H9 (cell line): ENCODE measurements at regions not wholly inside any gene's neighbourhood (a gene's known extent, or its start where the extent isn't known, plus 50 kb on each side); places are given as distances from the start of the nearest gene placed in this dataset.

ENCODE experiments used
- DNase-seq: peaks from one replicate; pipeline ENCODE4 v3.0.0-alpha.2; 2017
- H2AFZ ChIP-seq: one replicate; pipeline ENCODE4 v1.6.1; 2013; ENCODE audit warnings: mild to moderate bottlenecking, low read length, control low read depth, moderate library complexity
- H2AK5ac ChIP-seq: 2 replicates; pipeline ENCODE4 v1.6.1; 2013; ENCODE audit warnings: low read length, control low read depth, mixed read lengths; ENCODE audit not compliant: insufficient read length
- H2BK120ac ChIP-seq: one replicate; pipeline ENCODE4 v1.6.1; 2013; ENCODE audit warnings: low read depth, mild to moderate bottlenecking, low read length, control low read depth, inconsistent platforms; ENCODE audit not compliant: poor library complexity, severe bottlenecking
- H2BK12ac ChIP-seq: 2 replicates; pipeline ENCODE4 v1.6.1; 2013; ENCODE audit warnings: low read length, control low read depth, mixed read lengths, low read depth; ENCODE audit not compliant: insufficient read length
- H2BK15ac ChIP-seq: 2 replicates; pipeline ENCODE4 v1.6.1; 2013; ENCODE audit warnings: low read depth, low read length, control low read depth
- H2BK20ac ChIP-seq: one replicate; pipeline ENCODE4 v1.6.1; 2013; ENCODE audit warnings: low read depth, mild to moderate bottlenecking, low read length, control low read depth, inconsistent platforms; ENCODE audit not compliant: poor library complexity, severe bottlenecking
- H2BK5ac ChIP-seq: 2 replicates; pipeline ENCODE4 v1.6.1; 2013; ENCODE audit warnings: low read length, control low read depth, mixed read lengths; ENCODE audit not compliant: insufficient read length
- H3K14ac ChIP-seq: 2 replicates; pipeline ENCODE4 v1.6.1; 2013; ENCODE audit warnings: low read length, control low read depth; ENCODE audit not compliant: insufficient read depth
- H3K18ac ChIP-seq: 2 replicates; pipeline ENCODE4 v1.6.1; 2013; ENCODE audit warnings: low read depth, mild to moderate bottlenecking, mixed read lengths, low read length, control low read depth; ENCODE audit not compliant: insufficient read length
- H3K23ac ChIP-seq: 2 replicates; pipeline ENCODE4 v1.6.1; 2013; ENCODE audit warnings: low read length, control low read depth, mixed read lengths, low read depth; ENCODE audit not compliant: insufficient read length
- H3K23me2 ChIP-seq: 2 replicates; pipeline ENCODE4 v1.6.1; 2013; ENCODE audit warnings: low read depth, mild to moderate bottlenecking, mixed read lengths, low read length, control low read depth; ENCODE audit not compliant: insufficient read length, poor library complexity, severe bottlenecking
- H3K27ac ChIP-seq: 2 replicates; pipeline ENCODE4 v1.5.1; 2013; ENCODE audit warnings: low read length, control low read depth, mixed read lengths, low read depth; ENCODE audit not compliant: insufficient read length
- H3K27me3 ChIP-seq: 2 replicates; pipeline ENCODE4 v1.6.1; 2013; ENCODE audit warnings: low read length, control low read depth, inconsistent platforms; ENCODE audit not compliant: insufficient read depth
- H3K4ac ChIP-seq: 2 replicates; pipeline ENCODE4 v1.6.1; 2013; ENCODE audit warnings: low read depth, mild to moderate bottlenecking, control low read depth, inconsistent platforms, low read length, moderate library complexity
- H3K4me1 ChIP-seq: 2 replicates; pipeline ENCODE4 v1.6.1; 2013; ENCODE audit warnings: low read length, control low read depth, inconsistent platforms; ENCODE audit not compliant: insufficient read depth
- H3K4me2 ChIP-seq: 2 replicates; pipeline ENCODE4 v1.6.1; 2013; ENCODE audit warnings: low read length, control low read depth, mixed read lengths; ENCODE audit not compliant: insufficient read length, insufficient read depth
- H3K56ac ChIP-seq: 2 replicates; pipeline ENCODE4 v1.6.1; 2013; ENCODE audit warnings: low read depth, mild to moderate bottlenecking, mixed read lengths, low read length, control low read depth; ENCODE audit not compliant: insufficient read length
- H3K79me1 ChIP-seq: 2 replicates; pipeline ENCODE4 v1.6.1; 2013; ENCODE audit warnings: low read depth, mild to moderate bottlenecking, moderate library complexity, low read length, control low read depth, inconsistent platforms; ENCODE audit not compliant: insufficient read depth, poor library complexity, severe bottlenecking
- H3K79me2 ChIP-seq: 2 replicates; pipeline ENCODE4 v1.6.1; 2013; ENCODE audit warnings: low read length, control low read depth, inconsistent platforms; ENCODE audit not compliant: insufficient read depth
- H3K9ac ChIP-seq: 2 replicates; pipeline ENCODE4 v1.6.1; 2013; ENCODE audit warnings: low read length, control low read depth, mixed read lengths; ENCODE audit not compliant: insufficient read length; ENCODE audit errors: extremely low read depth
- H3K9me3 ChIP-seq: one replicate; pipeline ENCODE4 v1.6.1; 2013; ENCODE audit warnings: low read depth, low read length, inconsistent platforms; ENCODE audit not compliant: control insufficient read depth
- H3T11ph ChIP-seq: one replicate; pipeline ENCODE4 v1.6.1; 2013; ENCODE audit warnings: mild to moderate bottlenecking, low read length, control low read depth, inconsistent platforms
- H4K20me1 ChIP-seq: one replicate; pipeline ENCODE4 v1.6.1; 2013; ENCODE audit not compliant: control insufficient read depth, insufficient read length, insufficient read depth
- H4K5ac ChIP-seq: 2 replicates; pipeline ENCODE4 v1.6.1; 2013; ENCODE audit warnings: low read depth, mild to moderate bottlenecking, mixed read lengths, low read length, control low read depth; ENCODE audit not compliant: insufficient read length
- H4K8ac ChIP-seq: replicated peaks from 2 replicates; pipeline ENCODE4 v1.6.1; 2013; ENCODE audit warnings: low read length, control low read depth, mixed read lengths, low read depth; ENCODE audit not compliant: insufficient read length
- H4K91ac ChIP-seq: 2 replicates; pipeline ENCODE4 v1.6.1; 2013; ENCODE audit warnings: low read depth, mild to moderate bottlenecking, moderate library complexity, mixed read lengths, low read length, control low read depth; ENCODE audit not compliant: insufficient read length
- H3K27ac Mint-ChIP-seq, 3 experiments: 2 replicates in 2 of 3; 3 replicates in 1 of 3; pipeline ENCODE4 v1.8.0; 2020 to 2021; ENCODE audit warnings: mixed read lengths in 3 of 3, mild to moderate bottlenecking in 1 of 3, moderate library complexity in 1 of 3
- H3K27me3 Mint-ChIP-seq: 2 replicates; pipeline ENCODE4 v1.8.0; 2021; ENCODE audit warnings: low read depth, mild to moderate bottlenecking, moderate library complexity, mixed read lengths
- H3K36me3 Mint-ChIP-seq, 3 experiments: 2 replicates in 2 of 3; 3 replicates in 1 of 3; pipeline ENCODE4 v1.8.0; 2020 to 2021; ENCODE audit warnings: low read depth in 3 of 3, mixed read lengths in 3 of 3; ENCODE audit not compliant: insufficient read depth in 1 of 3
- H3K4me1 Mint-ChIP-seq, 2 experiments: 2 replicates each; pipeline ENCODE4 v1.8.0; 2020; ENCODE audit warnings: mixed read lengths in 2 of 2
- H3K4me3 Mint-ChIP-seq, 2 experiments: 2 replicates in 1 of 2; 3 replicates in 1 of 2; pipeline ENCODE4 v1.8.0; 2020 to 2021; ENCODE audit warnings: mild to moderate bottlenecking in 2 of 2, mixed read lengths in 2 of 2, moderate library complexity in 1 of 2
- H3K9me3 Mint-ChIP-seq, 2 experiments: 2 replicates in 1 of 2; 3 replicates in 1 of 2; pipeline ENCODE4 v1.8.0; 2020; ENCODE audit warnings: mild to moderate bottlenecking in 2 of 2, mixed read lengths in 2 of 2, moderate library complexity in 1 of 2
- CTCF ChIP-seq: fragments of 200-600 bp; sonication (generic); conservative IDR thresholded peaks from 3 replicates; pipeline ENCODE4 v1.8.0; 2021; ENCODE audit warnings: antibody characterized with exemption, mild to moderate bottlenecking
- WGBS: extraction: QIAGEN DNeasy Blood & Tissue Kit; methylation state at CpG from one replicate; pipeline ENCODE4 v1.1.7; 2013; ENCODE audit warnings: missing lambda C conversion rate, low lambda C conversion rate, mixed read lengths; ENCODE audit not compliant: insufficient read length; ENCODE audit errors: extremely low coverage; 5-methylcytosine and 5-hydroxymethylcytosine counted together

GRCh38 chr7:68998136-68998535 is 600.1 kb upstream of the AUTS2 start:
- Histone ChIP-seq H3K9me3 (peaks cover 7% of the 10 kb centered on the region), H3K14ac (no peak overlapping the region), H2AK5ac (no peak overlapping the region), H3T11ph (no peak overlapping the region), H4K20me1 (no peaks in the 10 kb centered on the region), H3K4me1 (no peaks in the 10 kb centered on the region), H3K4ac (no peak overlapping the region), H3K79me2 (no peaks in the 10 kb centered on the region; the same call in 1 of the 2 replicates), H2BK20ac (no peak overlapping the region), H3K9ac (no peak overlapping the region), H4K8ac (no peak overlapping the region), H3K27me3 (no peaks in the 10 kb centered on the region), H2AFZ (no peak overlapping the region), H4K5ac (no peak overlapping the region), H3K23me2 (no peaks in the 10 kb centered on the region), H3K56ac (no peak overlapping the region), H2BK120ac (no peak overlapping the region), H2BK12ac (no peak overlapping the region), H3K27ac (no peak overlapping the region), H3K23ac (no peak overlapping the region), H3K79me1 (no peaks in the 10 kb centered on the region), H4K91ac (no peak overlapping the region), H2BK15ac (no peak overlapping the region), H2BK5ac (no peak overlapping the region), H3K4me2 (no peak overlapping the region), H3K18ac (no peak overlapping the region)
- peaks cover 8% of the 10 kb centered on the region for H3K27me3 Mint-ChIP-seq
- no peak overlapping the region for H3K4me3 Mint-ChIP-seq
- peaks cover 0 to 5% of the 10 kb centered on the region in 2 experiments; a peak in 1 of 4 replicates for H3K4me1 Mint-ChIP-seq
- peaks cover 12 to 23% (median 14%) of the 10 kb centered on the region in 3 experiments for H3K36me3 Mint-ChIP-seq
- WGBS, result no CpG with 5 or more reads among the region's 3 CpGs
- no peak overlapping the region for H3K27ac Mint-ChIP-seq
- TF ChIP-seq CTCF, result no peak
- peaks cover 25 to 41% of the 10 kb centered on the region in 2 experiments for H3K9me3 Mint-ChIP-seq
- DNase-seq, result no peak
